BJ (cell line): ENCODE measurements at regions not wholly inside any gene's neighbourhood (a gene's known extent, or its start where the extent isn't known, plus 50 kb on each side); places are given as distances from the start of the nearest gene placed in this dataset.

Source experiments
- CTCF ChIA-PET: fragments of 350-600 bp; formaldehyde crosslinking; extraction: SDS; loops from one replicate; lab custom pipeline; 2021; ENCODE audit warnings: antibody characterized with exemption, inconsistent platforms; lab: Yijun Ruan, JAX
- POLR2A ChIA-PET: fragments of 300-600 bp; sonication (Branson Sonifier 250); formaldehyde crosslinking; extraction: SDS; loops from one replicate; lab custom pipeline; 2021; ENCODE audit warnings: antibody characterized with exemption; lab: Charles Lee
- DNase-seq: peaks from one replicate; pipeline ENCODE4 v3.0.0-alpha.2; 2011; ENCODE audit warnings: low read depth
- H3K27me3 ChIP-seq: 2 replicates; pipeline ENCODE4 v1.6.0; 2011; ENCODE audit warnings: low read length; ENCODE audit not compliant: control insufficient read depth, insufficient read depth
- H3K36me3 ChIP-seq: 2 replicates; pipeline ENCODE4 v1.5.1; 2011; ENCODE audit warnings: low read length; ENCODE audit not compliant: control insufficient read depth, insufficient read depth
- H3K4me3 ChIP-seq: 2 replicates; pipeline ENCODE4 v1.5.1; 2011; ENCODE audit warnings: low read depth, mild to moderate bottlenecking, control low read depth, low read length
- CTCF ChIP-seq: IDR thresholded peaks from 2 replicates; pipeline ENCODE4 v1.5.1; 2011; ENCODE audit warnings: low read depth, mild to moderate bottlenecking, control low read depth, inconsistent platforms, low read length, moderate library complexity; ENCODE audit not compliant: insufficient read depth

GRCh38 chr1:218829097-218829496, 344.6 kb upstream of the LYPLAL1 start:
- ChIA-PET CTCF (no interaction called here), POLR2A (no interaction called here)
- Histone ChIP-seq H3K4me3 (no peak overlapping the region), H3K36me3 (no peaks in the 10 kb centered on the region), H3K27me3 (peaks cover 1% of the 10 kb centered on the region; the same call in 1 of the 2 replicates)
- no peak for DNase-seq
- TF ChIP-seq CTCF = no peak

GRCh38 chr1:218835609-218836008, 338.1 kb upstream of the LYPLAL1 start:
- Histone ChIP-seq H3K36me3 (no peaks in the 10 kb centered on the region), H3K27me3 (no peaks in the 10 kb centered on the region), H3K4me3 (no peak overlapping the region)
- CTCF ChIA-PET = no interaction called here
- no peak for DNase-seq
- no peak for TF ChIP-seq CTCF
- POLR2A ChIA-PET = no interaction called here

- Histone ChIP-seq H3K4me3 (no peak overlapping the region), H3K27me3 (no peaks in the 10 kb centered on the region), H3K36me3 (no peaks in the 10 kb centered on the region)
- ChIA-PET POLR2A (no interaction called here), CTCF (no interaction called here)
- DNase-seq = no peak
- TF ChIP-seq CTCF = no peak
Measured at GRCh38 chr1:218836264-218836663, 337.4 kb upstream of the LYPLAL1 start.

- no peaks in the 10 kb centered on the region for H3K36me3 ChIP-seq
- ChIA-PET POLR2A (no interaction called here), CTCF (no interaction called here)
- no peak for TF ChIP-seq CTCF
- no peaks in the 10 kb centered on the region for H3K27me3 ChIP-seq
- H3K4me3 ChIP-seq = no peak overlapping the region
- DNase-seq = no peak
Measured at GRCh38 chr1:218837051-218837450, 336.6 kb upstream of the LYPLAL1 start.

GRCh38 chr1:218845589-218845988, 328.1 kb upstream of the LYPLAL1 start:
- Histone ChIP-seq H3K27me3 (no peaks in the 10 kb centered on the region), H3K36me3 (no peaks in the 10 kb centered on the region), H3K4me3 (no peak overlapping the region)
- DNase-seq = no peak
- ChIA-PET POLR2A (no interaction called here), CTCF (no interaction called here)
- no peak for TF ChIP-seq CTCF
